ACC112 (cell line): ENCODE measurements at regions not wholly inside any gene's neighbourhood (a gene's known extent, or its start where the extent isn't known, plus 50 kb on each side); places are given as distances from the start of the nearest gene placed in this dataset.

ENCODE experiments used
- H2AFZ ChIP-seq: fragments of 200-600 bp; sonication (generic); one replicate; pipeline ENCODE4 v1.6.0; 2017; ENCODE audit warnings: antibody characterized with exemption, low read length; ENCODE audit not compliant: unreplicated experiment
- H3K27ac ChIP-seq: fragments of 200-600 bp; sonication (generic); 2 replicates; pipeline ENCODE4 v1.5.1; 2014; ENCODE audit warnings: low read depth, mild to moderate bottlenecking, antibody characterized with exemption, low read length, moderate library complexity
- H3K27me3 ChIP-seq: fragments of 200-600 bp; sonication (generic); 2 replicates; pipeline ENCODE4 v1.6.1; 2014; ENCODE audit warnings: mild to moderate bottlenecking, antibody characterized with exemption, low read length, moderate library complexity, mixed read lengths; ENCODE audit not compliant: insufficient read depth
- H3K36me3 ChIP-seq: fragments of 200-600 bp; sonication (generic); 2 replicates; pipeline ENCODE4 v1.6.1; 2016; ENCODE audit warnings: mild to moderate bottlenecking, antibody characterized with exemption, low read length, moderate library complexity, mixed read lengths; ENCODE audit not compliant: insufficient read depth
- H3K4me1 ChIP-seq: fragments of 200-600 bp; sonication (generic); one replicate; pipeline ENCODE4 v1.6.1; 2016; ENCODE audit warnings: low read length, mixed read lengths; ENCODE audit not compliant: insufficient read depth, unreplicated experiment, control insufficient read depth
- H3K4me3 ChIP-seq: fragments of 200-600 bp; sonication (generic); 2 replicates; pipeline ENCODE4 v1.5.1; 2014; ENCODE audit warnings: mild to moderate bottlenecking, low read depth, low read length
- H3K79me2 ChIP-seq: fragments of 200-600 bp; sonication (generic); one replicate; pipeline ENCODE4 v1.6.0; 2016; ENCODE audit warnings: low read length; ENCODE audit not compliant: control insufficient read depth, unreplicated experiment, insufficient read depth

DNA sequence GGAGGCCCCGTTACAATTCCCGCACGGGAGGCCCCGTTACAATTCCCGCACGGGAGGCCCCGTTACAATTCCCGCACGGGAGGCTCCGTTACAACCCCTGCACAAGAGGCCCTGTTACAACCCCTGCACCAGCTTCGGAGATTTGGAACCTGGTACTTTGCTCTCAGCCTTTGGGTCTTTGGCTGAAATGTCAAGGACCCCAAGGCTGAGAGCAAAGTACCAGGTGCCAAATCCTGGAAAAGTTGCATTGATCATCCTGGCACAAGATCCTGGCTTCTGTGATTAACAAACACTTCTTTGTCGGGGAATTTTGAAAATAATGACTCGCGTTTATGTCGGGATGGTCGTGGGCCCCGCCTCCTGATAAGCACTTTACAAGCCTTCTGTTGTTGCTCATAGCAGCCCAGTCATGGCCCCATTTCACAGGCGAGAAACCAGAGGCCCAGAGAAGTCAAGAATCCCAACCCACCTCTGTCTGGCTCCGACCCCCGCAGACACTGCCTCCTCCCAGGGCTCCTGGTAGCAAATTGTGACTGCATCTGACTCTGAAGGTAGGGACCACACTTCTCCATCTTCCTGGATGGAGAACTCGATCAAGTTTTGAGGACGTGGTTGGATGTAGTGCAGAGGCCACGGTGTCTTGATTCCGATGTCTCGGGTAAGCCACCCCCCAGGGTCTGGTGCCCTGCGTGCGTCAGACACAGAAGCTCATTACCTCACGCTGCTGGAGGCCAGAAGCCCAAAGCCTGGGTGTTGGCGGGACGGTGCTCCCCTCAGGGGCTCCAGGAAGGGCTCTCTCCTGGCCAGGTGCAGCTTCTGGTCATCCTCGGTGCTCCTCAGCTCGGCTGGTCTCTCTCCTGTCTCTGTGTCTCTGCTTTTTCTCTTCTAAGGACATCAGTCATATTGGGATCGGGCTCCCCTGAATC lies 60.3 kb downstream of the ADRA2C start:
- H3K79me2 ChIP-seq: no peaks in the 10 kb centered on the region
- H2AFZ ChIP-seq: no peak overlapping the region
- H3K4me1 ChIP-seq: peaks cover 7% of the 10 kb centered on the region
- H3K4me3 ChIP-seq: no peak overlapping the region
- no peak overlapping the region for H3K27ac ChIP-seq
- no peaks in the 10 kb centered on the region for H3K36me3 ChIP-seq
- H3K27me3 ChIP-seq: no peaks in the 10 kb centered on the region

DNA sequence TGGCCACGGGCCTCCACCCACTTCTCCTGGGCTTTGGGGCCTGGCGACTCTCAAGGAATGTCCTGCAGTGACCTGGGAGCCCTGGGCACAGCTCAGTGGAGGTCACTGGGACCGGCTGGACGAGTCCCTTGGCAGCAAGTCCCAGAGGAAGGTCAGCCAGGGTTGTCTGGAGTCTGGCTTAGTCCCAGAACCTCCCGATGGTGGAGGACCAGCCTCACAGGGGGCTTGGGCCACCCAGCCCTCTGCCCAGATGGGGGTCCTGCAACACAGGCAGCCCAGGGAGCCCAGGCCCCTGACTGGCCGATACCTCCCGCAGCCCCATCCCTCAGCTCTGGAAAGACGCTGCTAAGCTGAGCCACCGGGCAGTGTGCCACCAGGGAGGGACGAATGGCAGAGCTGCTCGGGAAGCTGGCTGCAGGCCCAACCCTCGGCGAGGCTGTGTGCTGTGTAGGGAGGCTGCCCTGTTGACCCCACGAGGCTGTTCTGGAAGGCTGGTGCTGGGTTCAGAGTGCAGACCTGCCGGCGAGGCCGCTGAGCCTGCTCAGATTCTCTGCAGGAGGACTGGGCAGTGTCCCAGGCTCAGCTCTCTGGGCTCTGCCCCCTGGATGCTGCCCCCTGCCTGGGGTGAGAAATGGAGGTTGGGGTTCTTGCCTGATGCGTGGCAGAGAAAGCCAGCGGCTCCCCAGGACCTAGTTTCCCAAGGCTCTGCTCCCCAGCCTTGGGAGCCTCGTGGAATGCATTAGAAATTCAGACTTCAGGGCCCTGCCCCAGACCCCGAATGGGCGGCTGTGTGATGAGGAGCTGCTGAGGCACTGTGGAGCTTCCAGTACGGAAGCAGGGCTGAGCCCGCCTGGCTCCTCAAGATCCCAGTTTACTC lies 61.7 kb downstream of the ADRA2C start:
- H2AFZ ChIP-seq: no peak overlapping the region
- H3K4me3 ChIP-seq: no peak overlapping the region
- peaks cover 7% of the 10 kb centered on the region for H3K4me1 ChIP-seq
- no peak overlapping the region for H3K27ac ChIP-seq
- no peaks in the 10 kb centered on the region for H3K36me3 ChIP-seq
- no peaks in the 10 kb centered on the region for H3K27me3 ChIP-seq
- no peaks in the 10 kb centered on the region for H3K79me2 ChIP-seq

DNA sequence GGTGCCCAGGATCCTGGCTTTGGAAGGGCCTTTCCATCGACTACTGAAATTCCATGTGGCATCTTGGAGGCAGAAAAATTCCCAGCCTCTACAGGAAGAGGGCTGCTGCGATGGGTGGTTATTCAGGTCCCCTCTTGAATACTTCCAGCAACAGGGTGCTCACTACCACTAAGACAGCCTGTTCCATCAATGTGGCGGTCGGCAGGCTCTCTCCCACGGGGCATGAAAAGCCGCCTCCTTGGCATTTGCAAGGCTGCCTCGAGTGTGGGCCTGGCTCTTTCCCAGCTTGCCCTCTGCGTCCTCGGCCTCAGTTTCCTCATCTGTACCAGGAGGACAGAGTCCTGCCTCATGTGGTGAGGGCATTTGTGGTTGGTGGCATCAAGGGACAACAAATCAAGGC lies 62.4 kb downstream of the ADRA2C start:
- no peak overlapping the region for H2AFZ ChIP-seq
- H3K36me3 ChIP-seq: no peaks in the 10 kb centered on the region
- H3K27me3 ChIP-seq: peaks cover 4% of the 10 kb centered on the region; the same call in 1 of the 2 replicates
- peaks cover 7% of the 10 kb centered on the region for H3K4me1 ChIP-seq
- no peak overlapping the region for H3K4me3 ChIP-seq
- H3K79me2 ChIP-seq: no peaks in the 10 kb centered on the region
- no peak overlapping the region for H3K27ac ChIP-seq

DNA sequence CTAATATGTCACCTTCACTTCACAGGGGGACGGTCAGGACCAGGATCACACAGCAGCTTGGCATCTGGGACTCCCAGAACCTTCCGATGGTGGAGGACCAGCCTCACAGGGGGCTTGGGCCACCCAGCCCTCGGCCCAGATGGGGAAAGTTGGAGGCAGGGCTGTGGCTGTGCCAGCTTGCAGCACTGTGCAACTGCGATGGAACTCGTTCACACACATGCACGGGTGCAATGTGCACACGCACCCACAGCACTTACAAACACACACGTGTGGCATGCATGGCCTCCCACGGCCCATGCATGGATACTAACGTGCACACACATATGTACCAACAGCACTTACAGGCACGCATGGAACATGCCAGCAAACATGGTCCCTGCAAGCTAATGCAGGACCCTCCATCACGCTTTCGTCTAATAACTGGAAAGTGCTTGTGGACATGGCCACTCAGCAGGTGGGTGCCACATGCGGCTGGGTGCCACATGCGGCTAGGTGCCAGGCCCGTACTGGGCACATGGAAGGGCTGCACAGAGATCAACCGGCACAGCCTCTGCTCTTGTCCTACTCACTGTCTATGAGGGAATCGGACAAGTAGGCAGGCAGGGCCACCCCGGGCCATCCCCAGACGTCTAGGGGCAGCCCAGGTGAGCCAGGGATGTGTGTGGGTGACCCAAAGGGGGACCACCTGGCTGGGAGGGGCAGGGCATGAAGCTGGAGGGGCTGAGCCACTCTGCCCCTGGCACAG lies 63.2 kb downstream of the ADRA2C start:
- H3K36me3 ChIP-seq: no peaks in the 10 kb centered on the region
- no peak overlapping the region for H3K4me3 ChIP-seq
- H3K27me3 ChIP-seq: peaks cover 10% of the 10 kb centered on the region; the same call in 1 of the 2 replicates
- H2AFZ ChIP-seq: no peak overlapping the region
- no peaks in the 10 kb centered on the region for H3K79me2 ChIP-seq
- H3K4me1 ChIP-seq: peaks cover 7% of the 10 kb centered on the region
- no peak overlapping the region for H3K27ac ChIP-seq

DNA sequence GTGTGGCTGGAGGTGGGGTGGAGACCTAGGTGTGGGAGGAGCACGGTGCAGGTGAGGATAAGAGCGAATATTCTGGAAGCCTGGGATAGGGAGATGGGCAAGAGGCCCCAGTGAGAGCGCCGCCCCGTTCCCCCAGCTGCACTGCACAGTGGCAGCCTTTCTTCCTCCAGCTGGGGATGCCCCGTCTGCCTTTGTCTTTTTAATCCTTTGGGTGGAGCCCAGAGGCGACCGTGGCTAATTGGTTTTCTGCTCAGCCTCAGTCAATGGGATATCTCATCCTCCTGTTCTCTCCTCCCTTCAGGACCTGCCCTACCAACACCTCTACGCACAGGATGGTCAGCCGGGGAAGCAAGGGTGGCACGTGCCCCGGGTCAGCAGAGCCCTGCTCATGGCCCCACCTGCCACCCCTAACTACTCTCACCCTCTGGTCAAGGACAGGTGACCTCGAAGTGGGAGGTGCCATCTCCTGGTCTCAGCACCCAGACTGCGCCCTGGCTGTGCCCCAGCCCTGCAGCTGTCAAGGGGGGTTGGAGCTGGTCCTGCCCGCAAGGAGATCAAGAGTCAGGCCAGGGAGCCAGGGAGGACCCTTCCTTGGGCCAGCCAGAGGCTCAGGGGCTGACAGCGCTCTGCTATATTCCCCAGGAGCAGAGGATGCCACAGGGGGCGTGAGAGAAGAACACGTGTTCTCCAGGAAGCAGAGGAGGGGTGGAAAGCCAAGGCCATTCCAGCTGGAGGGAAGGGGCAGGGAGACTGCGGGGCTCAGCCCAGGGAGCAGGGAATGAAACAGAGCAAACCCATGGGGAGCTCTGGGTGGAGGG lies 64.0 kb downstream of the ADRA2C start:
- Histone ChIP-seq H3K79me2 (no peaks in the 10 kb centered on the region), H2AFZ (no peak overlapping the region), H3K4me3 (no peak overlapping the region), H3K36me3 (no peaks in the 10 kb centered on the region), H3K27me3 (peaks cover 17% of the 10 kb centered on the region), H3K27ac (no peak overlapping the region), H3K4me1 (peaks cover 7% of the 10 kb centered on the region)

DNA sequence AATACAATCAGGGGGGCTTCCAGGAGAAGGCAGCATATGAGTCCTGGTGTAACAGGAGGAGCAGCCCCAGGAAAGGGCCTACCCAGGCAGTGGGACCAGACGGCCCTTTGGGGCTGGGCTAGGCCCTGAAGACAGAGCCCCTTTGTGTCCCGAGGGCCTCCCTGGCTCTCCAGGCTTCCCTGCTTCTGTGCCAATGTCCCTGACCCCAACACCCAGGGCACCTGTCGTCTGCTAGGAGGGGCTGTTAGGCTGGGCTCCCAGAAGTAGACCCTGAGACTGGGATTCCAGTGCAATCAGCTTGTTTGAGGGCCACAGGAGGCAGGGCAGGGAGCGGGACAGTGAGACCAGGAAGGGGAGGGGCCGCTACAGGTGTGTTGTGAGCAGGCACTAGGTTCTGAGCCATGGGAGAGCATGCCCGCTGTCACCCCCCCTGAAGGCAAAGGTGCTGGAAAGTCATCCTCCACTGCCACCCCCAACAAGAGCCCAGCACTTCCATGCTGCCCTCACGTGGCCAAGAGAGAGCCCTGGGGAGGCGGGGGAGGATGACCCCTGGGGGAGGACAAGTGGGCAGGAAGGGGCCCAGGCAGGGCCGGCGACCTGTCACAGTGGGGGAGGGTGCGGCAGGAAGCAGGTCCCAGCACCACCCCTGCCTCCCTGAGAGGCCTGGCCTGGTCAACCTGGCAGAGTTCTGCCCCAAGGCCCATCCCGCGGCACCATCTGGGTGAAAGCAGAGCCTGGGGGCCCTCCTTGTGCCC lies 64.8 kb downstream of the ADRA2C start:
- Histone ChIP-seq H3K36me3 (no peaks in the 10 kb centered on the region), H3K4me3 (no peak overlapping the region), H3K79me2 (no peaks in the 10 kb centered on the region), H2AFZ (no peak overlapping the region), H3K27me3 (peaks cover 25% of the 10 kb centered on the region), H3K4me1 (peaks cover 7% of the 10 kb centered on the region), H3K27ac (no peak overlapping the region)

DNA sequence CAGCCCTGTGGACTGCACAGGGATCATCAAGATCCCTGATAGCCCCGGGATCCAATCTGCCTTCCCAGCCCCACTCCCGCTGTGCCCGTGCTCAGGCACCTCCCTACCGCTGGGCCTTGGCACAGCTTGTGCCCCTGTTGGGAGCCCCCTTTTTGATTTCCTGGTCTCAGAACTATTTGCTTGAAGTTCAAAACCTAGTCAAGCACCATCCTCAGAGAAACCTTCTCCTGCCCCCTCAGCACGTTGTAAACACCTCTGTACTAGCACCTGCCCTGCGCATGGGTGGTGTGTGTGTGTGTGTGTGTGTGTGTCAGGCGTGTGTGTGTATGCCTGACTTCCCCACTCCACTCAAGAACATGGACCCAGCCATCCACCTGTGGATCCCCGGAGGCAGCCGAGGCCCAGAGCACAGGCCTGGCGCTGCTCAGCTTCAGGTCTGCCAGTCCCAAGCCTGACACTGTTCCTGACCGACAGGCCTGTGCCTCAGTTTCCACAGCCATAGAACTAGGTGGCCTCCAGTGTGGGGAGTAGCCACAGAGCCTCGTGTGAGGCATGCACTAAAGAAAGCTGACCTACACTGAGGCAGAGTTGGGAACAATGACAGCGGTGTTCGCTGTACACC lies 65.5 kb downstream of the ADRA2C start:
- Histone ChIP-seq H3K27ac (no peak overlapping the region), H3K27me3 (peaks cover 29% of the 10 kb centered on the region), H3K36me3 (no peaks in the 10 kb centered on the region), H3K79me2 (no peaks in the 10 kb centered on the region), H3K4me1 (peaks cover 7% of the 10 kb centered on the region), H2AFZ (no peak overlapping the region), H3K4me3 (no peak overlapping the region)

DNA sequence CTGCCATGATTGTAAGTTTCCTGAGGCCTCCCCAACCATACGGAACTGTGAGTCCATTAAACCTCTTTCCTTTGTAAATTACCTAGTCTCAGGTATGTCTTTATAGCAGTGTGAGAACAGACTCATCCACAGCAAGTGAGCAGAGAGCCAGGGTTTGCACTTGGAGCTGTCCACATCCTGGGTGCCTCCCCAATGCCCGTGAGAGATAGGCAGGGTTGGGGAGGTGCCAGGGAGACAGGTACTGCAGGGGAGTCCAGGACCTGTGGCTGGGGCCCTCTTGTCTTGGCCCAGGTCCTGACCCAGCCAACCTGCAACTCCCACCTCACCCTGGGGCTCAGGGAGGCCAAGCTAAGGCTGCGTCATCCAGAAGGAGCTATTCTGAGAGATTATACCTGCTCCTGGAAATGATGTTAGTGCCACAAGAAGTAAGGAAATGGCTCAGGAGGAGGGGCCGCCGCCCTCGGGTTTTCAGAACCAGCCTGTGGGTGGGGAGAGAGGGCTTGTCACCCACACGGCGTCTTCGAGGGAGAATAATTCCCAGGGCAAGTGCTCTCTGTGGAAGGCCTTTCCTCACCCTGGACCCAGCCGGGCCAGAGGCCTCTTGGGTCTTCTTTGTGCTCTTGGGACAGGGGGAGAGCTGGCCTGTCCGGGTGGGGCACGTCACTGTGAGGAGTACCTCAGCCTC lies 66.5 kb downstream of the ADRA2C start:
- H3K4me3 ChIP-seq: no peak overlapping the region
- H3K27ac ChIP-seq: no peak overlapping the region
- no peaks in the 10 kb centered on the region for H3K36me3 ChIP-seq
- H3K79me2 ChIP-seq: no peaks in the 10 kb centered on the region
- H3K27me3 ChIP-seq: peaks cover 29% of the 10 kb centered on the region
- H2AFZ ChIP-seq: no peak overlapping the region
- H3K4me1 ChIP-seq: peaks cover 5% of the 10 kb centered on the region
